ENCODE measurements at regions not wholly inside any gene's neighbourhood (a gene's known extent, or its start where the extent isn't known, plus 50 kb on each side); places are given as distances from the start of the nearest gene placed in this dataset.

GRCh38 chrX:114390251-114390796 is 193.6 kb upstream of the HTR2C start (continued):
- TF ChIP-seq ZNF503 (CRISPR knock-in tag; IDR thresholded peaks at IDR 0.05): no peak
- TF ChIP-seq SNAPC2 (CRISPR knock-in tag; IDR thresholded peaks at IDR 0.05): no peak
- TF ChIP-seq KDM5A (IDR thresholded peaks at IDR 0.05; ENCODE audit: borderline replicate concordance, low read length): no peak
- no peak for TF ChIP-seq AKNA (CRISPR knock-in tag; IDR thresholded peaks at IDR 0.05; ENCODE audit: borderline replicate concordance)
- no peak for TF ChIP-seq U2AF1 (optimal IDR thresholded peaks at IDR 0.05; ENCODE audit: low read depth, low read length)

Small RNA genes in the stretch of these regions (small RNA-seq; reads per million reads assigned to genes)
- 0 reads per million in 3 experiments for gene AL953862.1 (ENCODE audit: insufficient read depth in 2 of 3, insufficient read length in 3 of 3, low read depth in 2 of 3, low replicate concordance in 1 of 3)

Measured in HepG2 (cell line).